ENCODE measurements at regions not wholly inside any gene's neighbourhood (a gene's known extent, or its start where the extent isn't known, plus 50 kb on each side); places are given as distances from the start of the nearest gene placed in this dataset.

- no peak for TF ChIP-seq CTCF (IDR thresholded peaks at IDR 0.05)
Measured at GRCh38 chr6:71720705-71721104, 165.6 kb upstream of the RIMS1 start.

- no peak for TF ChIP-seq CTCF (IDR thresholded peaks at IDR 0.05)
Measured at GRCh38 chr6:71721642-71722041, 164.7 kb upstream of the RIMS1 start.

- TF ChIP-seq CTCF (IDR thresholded peaks at IDR 0.05), result no peak
Measured at GRCh38 chr6:71722736-71723135, 163.6 kb upstream of the RIMS1 start.

- TF ChIP-seq CTCF (IDR thresholded peaks at IDR 0.05), result no peak
Measured at GRCh38 chr6:71724456-71725125, 161.8 kb upstream of the RIMS1 start.

GRCh38 chr6:71725126-71725470 is 161.3 kb upstream of the RIMS1 start:
- no peak for TF ChIP-seq CTCF (IDR thresholded peaks at IDR 0.05)

GRCh38 chr6:71726121-71726520 is 160.2 kb upstream of the RIMS1 start:
- TF ChIP-seq CTCF (IDR thresholded peaks at IDR 0.05), result no peak

- no peak for TF ChIP-seq CTCF (IDR thresholded peaks at IDR 0.05)
Measured at GRCh38 chr6:71727632-71728294, 158.6 kb upstream of the RIMS1 start.
